ENCODE measurements at regions not wholly inside any gene's neighbourhood (a gene's known extent, or its start where the extent isn't known, plus 50 kb on each side); places are given as distances from the start of the nearest gene placed in this dataset.

- TF ChIP-seq CTCF (IDR thresholded peaks at IDR 0.05; ENCODE audit: low read length), result no peak
- no peak for TF ChIP-seq EZH2 (IDR thresholded peaks at IDR 0.05; ENCODE audit: borderline replicate concordance, low read length)
Measured at GRCh38 chr12:88420457-88420856, 159.8 kb downstream of the KITLG start.

Data from OCI-LY1 (cell line).